NCI-H2227 (cell line): ENCODE measurements at regions not wholly inside any gene's neighbourhood (a gene's known extent, or its start where the extent isn't known, plus 50 kb on each side); places are given as distances from the start of the nearest gene placed in this dataset.
"Not testable (repeated sequence)": the region's sequence is repeated elsewhere in the genome, so short reads cannot be mapped to it uniquely, and the experiment has no call there.

Source experiments
- DNase-seq: peaks from one replicate; lab custom pipeline; 2025; ENCODE audit not compliant: unreplicated experiment; lab: John Stamatoyannopoulos, UW

DNA sequence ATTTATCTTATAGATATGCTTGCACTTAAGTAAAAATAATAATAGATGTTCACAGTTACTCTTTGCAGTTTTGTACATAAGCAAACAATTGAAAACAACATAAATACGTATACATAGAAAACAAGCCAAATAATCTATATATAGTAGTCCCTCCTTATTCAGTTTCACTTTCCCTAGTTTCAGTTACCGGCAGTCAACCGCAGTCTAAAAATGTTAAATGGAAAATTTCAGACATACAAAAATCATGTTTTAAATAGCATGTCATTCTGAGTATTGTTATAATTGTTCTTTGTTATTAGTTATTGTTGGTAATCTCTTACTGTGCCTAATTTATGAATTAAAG lies 262.0 kb downstream of the CGGBP1 start:
- no peak for DNase-seq

- no peak for DNase-seq
Measured at GRCh38 chr3:87796137-87796842, 262.5 kb downstream of the CGGBP1 start.

DNA sequence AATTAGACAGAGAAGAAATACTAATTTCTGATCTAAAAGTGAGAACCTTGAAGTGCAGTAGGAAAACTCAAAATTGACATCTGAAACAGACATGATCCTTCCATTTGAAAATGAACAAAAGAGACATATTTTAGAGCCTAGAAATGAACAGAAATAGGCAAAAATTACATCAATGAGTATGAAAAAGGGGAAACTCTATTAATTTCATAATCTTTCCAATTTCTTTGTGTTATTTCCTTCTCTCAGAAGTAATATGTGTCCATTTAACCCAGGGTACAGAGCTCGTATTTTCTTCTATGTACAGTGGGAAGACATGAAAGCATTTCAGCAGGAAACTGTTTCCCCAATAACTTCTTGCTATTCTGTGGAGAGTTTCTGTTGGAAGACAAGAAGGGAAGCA lies 263.1 kb downstream of the CGGBP1 start:
- no peak for DNase-seq

- DNase-seq: no peak
Measured at GRCh38 chr3:87793337-87793877, 265.4 kb downstream of the CGGBP1 start.

GRCh38 chr3:87792534-87793336 lies 266.1 kb downstream of the CGGBP1 start, which contains the start of gene HTR1F:
HTR1F (plus strand) TSS chr3:87792706.
- peak; percentile 16 for DNase-seq

- DNase-seq: no peak
Measured at GRCh38 chr3:87792198-87792533, 266.6 kb downstream of the CGGBP1 start.

GRCh38 chr3:87791248-87792027 lies 267.4 kb downstream of the CGGBP1 start:
- no peak for DNase-seq

DNA sequence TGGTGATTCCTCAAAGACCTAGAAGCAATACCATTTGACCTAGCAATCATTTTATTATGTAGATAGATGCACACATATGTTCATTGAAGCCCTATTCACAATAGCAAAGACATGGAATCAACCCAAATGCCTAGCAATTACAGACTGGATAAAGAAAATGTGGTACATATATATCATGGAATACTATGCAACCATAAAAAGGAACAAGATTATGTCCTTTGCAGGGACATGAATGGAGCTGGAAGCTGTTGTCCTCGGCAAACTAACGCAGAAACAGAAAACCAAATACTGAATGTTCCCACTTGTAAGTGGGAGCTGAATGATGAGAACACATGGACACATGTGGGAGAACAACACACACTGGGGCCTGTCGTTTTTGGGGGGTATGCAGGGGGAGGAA lies 269.8 kb downstream of the CGGBP1 start:
- not testable (repeated sequence) for DNase-seq

DNA sequence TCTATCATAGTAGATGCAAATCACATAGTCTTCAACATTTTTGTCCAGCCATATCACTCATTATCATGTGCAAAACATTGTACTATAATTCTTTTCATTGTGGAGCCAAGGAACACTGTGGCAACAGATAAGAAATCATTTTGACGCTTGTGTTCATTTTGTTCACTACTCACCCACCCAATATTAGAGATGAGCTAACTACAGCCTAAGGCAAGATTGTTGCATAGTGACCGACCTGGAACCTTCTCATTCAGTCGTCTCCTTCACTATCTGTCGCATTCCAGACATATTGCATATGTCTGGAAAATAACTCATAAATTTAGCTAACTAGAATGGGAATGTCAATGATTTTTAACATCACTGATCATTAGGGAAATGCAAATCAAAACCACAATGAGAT lies 270.3 kb downstream of the CGGBP1 start:
- DNase-seq: no peak

DNA sequence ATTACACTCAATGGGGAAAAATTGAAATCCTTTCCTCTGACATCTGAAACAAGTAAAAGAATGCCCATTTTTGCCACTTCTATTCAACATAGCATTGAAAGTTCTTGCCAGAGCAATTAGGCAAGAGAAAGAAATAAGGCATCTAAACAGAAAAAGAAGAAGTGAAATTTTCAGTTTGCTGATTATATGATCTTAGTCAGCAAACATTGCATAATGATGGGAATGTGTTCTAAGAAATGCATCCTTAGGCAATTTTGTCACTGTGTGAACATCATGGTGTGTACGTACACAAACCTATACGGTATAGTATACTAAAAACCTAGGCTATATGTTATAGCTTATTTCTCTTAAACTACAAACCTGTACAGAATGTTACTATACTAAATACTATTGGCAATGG lies 278.0 kb downstream of the CGGBP1 start:
- no peak for DNase-seq

- no peak for DNase-seq
Measured at GRCh38 chr3:87778876-87779275, 279.9 kb downstream of the CGGBP1 start.

- DNase-seq: no peak
Measured at GRCh38 chr3:87771337-87772192, 287.2 kb downstream of the CGGBP1 start.

DNA sequence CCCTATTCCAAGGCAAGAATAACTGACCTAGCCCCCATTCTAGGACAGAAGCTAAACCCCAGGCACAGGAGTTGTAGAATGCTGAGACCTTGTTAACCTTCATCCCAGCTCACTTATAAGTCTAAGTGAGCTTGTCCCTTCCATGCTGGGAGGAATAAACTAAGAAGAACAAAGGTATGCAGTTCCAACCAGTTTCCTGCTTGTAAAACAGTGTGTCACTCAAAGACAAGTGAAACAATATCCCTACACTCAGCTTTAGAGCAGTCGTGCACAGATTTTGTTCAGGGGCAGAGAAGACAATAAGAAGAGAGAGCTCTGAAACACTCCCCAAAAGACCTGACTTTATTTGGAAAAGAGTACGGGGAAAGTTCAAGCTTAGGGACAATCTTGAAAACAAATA lies 292.1 kb downstream of the CGGBP1 start:
- DNase-seq: no peak

DNA sequence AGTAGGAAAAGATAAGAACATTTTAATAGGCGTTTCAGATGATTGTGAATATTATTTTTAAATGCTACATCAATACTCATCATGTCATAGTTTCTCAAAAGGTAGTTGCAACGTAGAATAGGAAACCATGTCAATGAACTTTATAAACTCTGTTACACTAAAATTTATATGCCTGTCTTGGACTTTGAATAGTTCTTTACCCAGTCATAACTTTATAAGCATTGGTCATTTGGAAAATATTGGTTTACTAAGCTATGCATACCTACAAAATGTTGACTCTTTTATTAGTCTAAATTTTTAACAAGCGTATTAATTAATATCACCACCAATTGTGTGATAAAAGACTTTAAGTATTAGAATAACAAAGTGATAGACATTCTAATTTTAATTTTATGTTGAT lies 293.5 kb downstream of the CGGBP1 start:
- DNase-seq: no peak

GRCh38 chr3:87761795-87762194 lies 297.0 kb downstream of the CGGBP1 start:
- no peak for DNase-seq

- no peak for DNase-seq
Measured at GRCh38 chr3:87761341-87761740, 297.5 kb downstream of the CGGBP1 start.

DNA sequence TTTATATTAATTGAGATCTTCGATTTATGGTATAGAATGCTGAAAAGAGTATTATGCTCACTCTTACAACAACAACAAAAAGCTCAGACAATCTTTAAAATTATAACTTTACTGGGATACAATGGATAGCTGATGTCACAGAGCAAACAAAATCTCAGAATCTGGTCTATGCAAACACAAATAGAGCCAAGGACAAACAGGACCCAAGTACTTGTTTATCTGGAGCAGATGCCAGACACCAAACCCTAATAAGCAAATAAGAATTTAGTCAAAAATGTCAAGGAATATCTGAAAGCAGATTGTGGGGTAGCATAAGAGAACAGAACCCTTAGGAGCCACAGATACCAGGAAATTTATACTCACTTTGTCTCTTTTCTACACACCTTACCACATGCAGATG lies 302.2 kb downstream of the CGGBP1 start:
- DNase-seq: no peak

- no peak for DNase-seq
Measured at GRCh38 chr3:87755852-87756251, 303.0 kb downstream of the CGGBP1 start.

DNA sequence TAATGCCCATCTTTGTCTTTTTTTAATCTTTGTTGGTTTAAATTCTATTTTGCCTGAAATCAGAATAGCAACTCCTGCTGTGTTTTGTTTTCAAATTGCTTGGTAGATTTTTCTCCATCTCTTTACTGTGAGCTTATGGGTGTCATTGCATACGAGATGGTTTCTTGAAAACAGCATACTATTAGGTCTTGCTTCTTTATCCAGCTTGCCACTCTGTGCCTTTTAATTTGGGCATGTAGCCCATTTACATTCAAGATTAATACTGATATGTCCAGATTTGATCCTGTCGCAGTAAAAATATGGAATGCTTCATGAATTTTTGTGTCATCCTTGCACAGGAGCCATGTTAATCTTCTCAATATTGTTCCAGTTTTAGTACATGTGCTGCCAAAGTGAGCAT lies 316.6 kb downstream of the CGGBP1 start:
- no peak for DNase-seq

DNA sequence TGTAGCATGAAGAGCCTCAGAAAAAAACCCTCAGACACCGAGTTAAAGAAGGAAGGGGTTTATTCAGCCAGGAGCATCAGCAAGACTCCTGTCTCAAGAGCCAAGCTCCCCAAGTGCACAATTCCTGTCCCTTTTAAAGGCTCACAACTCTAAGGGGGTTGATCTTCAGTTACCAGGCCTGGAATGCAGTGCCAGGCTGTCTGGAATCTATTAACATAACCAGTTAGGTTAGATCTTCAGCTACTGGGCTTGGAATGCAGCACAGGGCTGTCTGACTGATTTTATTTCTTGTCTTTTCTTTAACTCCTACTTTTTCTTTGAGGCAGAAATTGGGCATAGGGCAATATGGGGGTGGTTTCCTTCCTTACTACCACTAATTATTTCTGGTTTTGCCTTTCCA lies 317.9 kb downstream of the CGGBP1 start:
- DNase-seq: not testable (repeated sequence)

DNA sequence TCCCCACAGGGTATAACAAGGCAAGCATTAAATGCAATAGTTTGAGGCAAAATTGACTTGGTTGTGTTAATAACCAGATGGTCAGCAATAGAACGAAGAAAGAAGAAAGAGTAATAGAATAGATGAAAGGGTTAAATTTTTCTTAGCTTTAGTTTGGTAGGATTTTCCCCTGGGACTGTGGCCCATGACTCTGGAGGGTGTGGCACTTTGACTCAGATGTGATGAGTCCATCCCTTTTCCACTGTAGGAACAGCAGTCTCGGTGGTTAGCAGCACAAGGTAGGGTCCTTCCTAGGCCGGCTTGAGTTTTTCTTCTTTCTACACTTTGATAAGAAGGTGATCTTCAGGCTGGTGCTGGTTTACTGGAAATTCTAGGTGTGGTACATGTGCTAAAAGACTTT lies 321.0 kb downstream of the CGGBP1 start:
- DNase-seq: not testable (repeated sequence)
